Neural crest cell (in vitro differentiated cells): ENCODE measurements at regions not wholly inside any gene's neighbourhood (a gene's known extent, or its start where the extent isn't known, plus 50 kb on each side); places are given as distances from the start of the nearest gene placed in this dataset.
"Not testable (repeated sequence)": the region's sequence is repeated elsewhere in the genome, so short reads cannot be mapped to it uniquely, and the experiment has no call there.

Experiments
- DNase-seq: peaks from one replicate; pipeline ENCODE4 v3.0.0; 2021; ENCODE audit warnings: low read depth, mixed read lengths, low spot score
- H3K27ac Mint-ChIP-seq: one replicate; pipeline ENCODE4 v1.8.0; 2021; ENCODE audit warnings: mild to moderate bottlenecking, mixed read lengths; ENCODE audit not compliant: unreplicated experiment
- H3K27me3 Mint-ChIP-seq: 2 replicates; pipeline ENCODE4 v1.8.0; 2021; ENCODE audit warnings: low read depth, mild to moderate bottlenecking, mixed read lengths
- H3K36me3 Mint-ChIP-seq: 2 replicates; pipeline ENCODE4 v1.8.0; 2021; ENCODE audit warnings: low read depth, mild to moderate bottlenecking, mixed read lengths
- H3K4me1 Mint-ChIP-seq: 2 replicates; pipeline ENCODE4 v1.8.0; 2021; ENCODE audit warnings: mixed read lengths
- H3K4me3 Mint-ChIP-seq: one replicate; pipeline ENCODE4 v1.8.0; 2021; ENCODE audit warnings: mild to moderate bottlenecking, mixed read lengths
- H3K9me3 Mint-ChIP-seq: 2 replicates; pipeline ENCODE4 v1.8.0; 2021; ENCODE audit warnings: mixed read lengths
- CTCF ChIP-seq: fragments of 200-600 bp; sonication (generic); conservative IDR thresholded peaks from 2 replicates; pipeline ENCODE4 v1.5.0; 2021; ENCODE audit warnings: antibody characterized with exemption, mild to moderate bottlenecking

GRCh38 chr4:72702948-72703347 is 133.9 kb upstream of the ADAMTS3 start:
- no peaks in the 10 kb centered on the region for H3K4me1 Mint-ChIP-seq
- H3K4me3 Mint-ChIP-seq = no peak overlapping the region
- TF ChIP-seq CTCF = no peak
- no peaks in the 10 kb centered on the region for H3K9me3 Mint-ChIP-seq
- no peak overlapping the region for H3K27ac Mint-ChIP-seq
- no peaks in the 10 kb centered on the region for H3K27me3 Mint-ChIP-seq
- no peak for DNase-seq
- H3K36me3 Mint-ChIP-seq = no peaks in the 10 kb centered on the region

GRCh38 chr4:72701987-72702819 is 133.2 kb upstream of the ADAMTS3 start:
- no peaks in the 10 kb centered on the region for H3K9me3 Mint-ChIP-seq
- H3K27me3 Mint-ChIP-seq = no peaks in the 10 kb centered on the region
- peak overlapping the region; percentile 37 for H3K27ac Mint-ChIP-seq
- H3K4me1 Mint-ChIP-seq = no peaks in the 10 kb centered on the region
- H3K36me3 Mint-ChIP-seq = no peaks in the 10 kb centered on the region
- peak overlapping the region; percentile 83 for H3K4me3 Mint-ChIP-seq
- peak; percentile 78 for TF ChIP-seq CTCF
- peak; percentile 14 for DNase-seq

- Mint-ChIP-seq H3K9me3 (peaks cover 12% of the 10 kb centered on the region), H3K36me3 (peaks cover 2% of the 10 kb centered on the region), H3K4me1 (no peaks in the 10 kb centered on the region), H3K27ac (no peak overlapping the region), H3K27me3 (no peaks in the 10 kb centered on the region), H3K4me3 (no peak overlapping the region)
- TF ChIP-seq CTCF = no peak
- DNase-seq = no peak
These were observed 121.8 kb upstream of the ADAMTS3 start for GRCh38 chr4:72690771-72691170.

- Mint-ChIP-seq H3K27me3 (no peaks in the 10 kb centered on the region), H3K27ac (no peak overlapping the region)
These were observed 120.9 kb upstream of the ADAMTS3 start for GRCh38 chr4:72689923-72690322.

GRCh38 chr4:72686390-72686789 is 117.4 kb upstream of the ADAMTS3 start:
- not testable (repeated sequence) for H3K27ac Mint-ChIP-seq, H3K4me1 Mint-ChIP-seq, H3K27me3 Mint-ChIP-seq, H3K4me3 Mint-ChIP-seq, DNase-seq, H3K36me3 Mint-ChIP-seq
- H3K9me3 Mint-ChIP-seq = peaks cover 16% of the 10 kb centered on the region

More at GRCh38 chr4:72689923-72690322, 120.9 kb upstream of the ADAMTS3 start:
- DNase-seq = no peak
- no peak for TF ChIP-seq CTCF
- Mint-ChIP-seq H3K9me3 (peaks cover 12% of the 10 kb centered on the region), H3K4me1 (no peaks in the 10 kb centered on the region), H3K36me3 (peaks cover 2% of the 10 kb centered on the region), H3K4me3 (no peak overlapping the region)

- Mint-ChIP-seq H3K27me3 (no peaks in the 10 kb centered on the region), H3K4me3 (no peak overlapping the region), H3K36me3 (no peaks in the 10 kb centered on the region), H3K27ac (no peak overlapping the region), H3K9me3 (peaks cover 4% of the 10 kb centered on the region), H3K4me1 (no peaks in the 10 kb centered on the region)
- no peak for TF ChIP-seq CTCF
- no peak for DNase-seq
These were observed 110.6 kb upstream of the ADAMTS3 start for GRCh38 chr4:72679666-72680065.
